ENCODE measurements at regions not wholly inside any gene's neighbourhood (a gene's known extent, or its start where the extent isn't known, plus 50 kb on each side); places are given as distances from the start of the nearest gene placed in this dataset.

- no peak for DNase-seq (ENCODE audit: low read depth, low spot score)
- intact Hi-C loops (cut with micrococcal nuclease) = no loop called here
- CTCF ChIA-PET = no interaction called here
- Histone ChIP-seq H4K20me1 (replicated peaks; ENCODE audit: control insufficient read depth, extremely low read depth, insufficient read depth, low read length) (no peaks in the 10 kb centered on the region), H3K9me1 (replicated peaks; ENCODE audit: control insufficient read depth, extremely low read depth, insufficient read depth, low read length) (no peaks in the 10 kb centered on the region), H3K4me2 (ENCODE audit: insufficient read depth, low read length) (no peak overlapping the region), H2AFZ (ENCODE audit: low read depth, low read length) (no peak overlapping the region), H3K79me2 (ENCODE audit: control insufficient read depth, insufficient read depth, low read length) (no peaks in the 10 kb centered on the region), H3K9me3 (replicated peaks; ENCODE audit: control insufficient read depth, insufficient read depth, low read length) (no peaks in the 10 kb centered on the region), H3K27ac (ENCODE audit: insufficient read depth, low read depth, low read length) (no peak overlapping the region), H3K4me1 (ENCODE audit: control insufficient read depth, extremely low read depth, insufficient read depth, low read length) (no peaks in the 10 kb centered on the region), H3K27me3 (ENCODE audit: control insufficient read depth in 2 of 2, insufficient read depth in 2 of 2, low read length in 2 of 2) (no peaks in the 10 kb centered on the region), H3K9ac (replicated peaks; ENCODE audit: extremely low read depth, insufficient read depth, low read length) (no peak overlapping the region), H3K4me3 (replicated peaks in 1 of 3; ENCODE audit: insufficient read depth in 1 of 3, low read depth in 1 of 3, low read length in 3 of 3) (no peak overlapping the region), H3K36me3 (ENCODE audit: control insufficient read depth in 2 of 2, extremely low read depth in 1 of 2, insufficient read depth in 2 of 2, low read length in 2 of 2) (no peaks in the 10 kb centered on the region)
- BruUV-seq (replicated peaks) = no TSS peak
- POLR2A ChIA-PET = no interaction called here
- FAIRE-seq = no peak
- TF ChIP-seq FOS (IDR thresholded peaks at IDR 0.05; ENCODE audit: borderline replicate concordance, insufficient read depth, low read length) (no peak), JUN (IDR thresholded peaks at IDR 0.05; ENCODE audit: borderline replicate concordance, insufficient read depth, insufficient read length, low read depth) (no peak), MYC (IDR thresholded peaks at IDR 0.05; ENCODE audit: low read depth, low read length) (no peak), POLR2AphosphoS5 (IDR thresholded peaks at IDR 0.05; ENCODE audit: insufficient read depth, low read depth, low read length) (no peak), CTCF (IDR thresholded peaks at IDR 0.05; ENCODE audit: extremely low read depth in 1 of 2, insufficient read depth in 1 of 2, low read depth in 1 of 2, low read length in 2 of 2) (no peak), GATA2 (IDR thresholded peaks at IDR 0.05; ENCODE audit: insufficient read depth, insufficient read length, low read depth, low read length) (no peak), MAX (IDR thresholded peaks at IDR 0.05; ENCODE audit: insufficient read depth, insufficient read length) (no peak), EZH2 (IDR thresholded peaks at IDR 0.05; ENCODE audit: borderline replicate concordance, low read depth, low read length, severe bottlenecking) (no peak), POLR2A (IDR thresholded peaks at IDR 0.05; ENCODE audit: low read depth, low read length) (no peak)
- dilution Hi-C loops (cut with MboI; ENCODE audit: extremely low pct_ligation_motif_present, low sequenced_read_pairs) = no loop called here
Measured at GRCh38 chr2:228627510-228627909, 446.0 kb upstream of the SPHKAP start.

All from endothelial cell of umbilical vein (primary cell).